NOMO-1 treated with dmso at 0.1 percent for 144 hours (cell line): ENCODE measurements at regions not wholly inside any gene's neighbourhood (a gene's known extent, or its start where the extent isn't known, plus 50 kb on each side); places are given as distances from the start of the nearest gene placed in this dataset.

Experiments used
- DNase-seq: peaks from one replicate; lab custom pipeline; 2025; ENCODE audit not compliant: unreplicated experiment; lab: John Stamatoyannopoulos, UW

DNA sequence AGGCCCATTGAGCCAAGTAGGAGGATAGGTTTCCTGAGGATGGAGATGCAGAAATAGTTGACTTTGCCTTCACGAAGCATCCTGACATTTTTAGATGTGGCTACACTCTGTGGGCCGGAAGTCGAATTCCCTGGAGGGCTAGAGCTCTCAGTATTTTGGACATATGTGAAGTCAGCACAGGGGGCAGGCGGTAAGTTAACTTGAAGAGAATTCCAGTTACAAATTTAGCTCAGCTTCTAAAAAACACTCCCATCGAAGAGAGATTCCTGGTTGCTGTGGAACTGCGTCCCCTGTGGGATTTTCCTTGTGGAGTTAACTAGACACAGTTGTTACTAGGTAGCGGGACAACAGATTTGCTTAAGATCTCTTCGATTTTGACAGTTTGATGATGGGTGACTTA lies 161.9 kb upstream of the RGMA start:
- DNase-seq = no peak

DNA sequence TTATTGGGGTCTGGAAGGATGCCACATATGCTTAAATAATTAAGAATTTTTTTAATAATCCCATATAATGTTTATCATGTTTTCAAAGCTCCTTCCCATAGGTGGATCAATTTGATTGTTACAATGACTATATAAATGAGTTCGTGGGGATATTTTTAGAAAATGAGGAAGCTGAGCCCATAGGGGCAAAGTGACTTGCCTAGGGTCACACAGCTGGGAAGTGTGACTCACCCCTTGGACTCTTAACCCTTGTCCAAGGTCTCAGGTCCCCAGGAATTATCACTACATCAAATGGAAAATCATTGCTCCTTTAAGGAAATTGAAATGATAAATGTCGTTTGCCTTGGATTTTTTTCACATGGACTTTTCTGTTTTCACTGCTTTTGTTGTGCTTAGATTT lies 161.2 kb upstream of the RGMA start:
- DNase-seq = peak; percentile 42

DNA sequence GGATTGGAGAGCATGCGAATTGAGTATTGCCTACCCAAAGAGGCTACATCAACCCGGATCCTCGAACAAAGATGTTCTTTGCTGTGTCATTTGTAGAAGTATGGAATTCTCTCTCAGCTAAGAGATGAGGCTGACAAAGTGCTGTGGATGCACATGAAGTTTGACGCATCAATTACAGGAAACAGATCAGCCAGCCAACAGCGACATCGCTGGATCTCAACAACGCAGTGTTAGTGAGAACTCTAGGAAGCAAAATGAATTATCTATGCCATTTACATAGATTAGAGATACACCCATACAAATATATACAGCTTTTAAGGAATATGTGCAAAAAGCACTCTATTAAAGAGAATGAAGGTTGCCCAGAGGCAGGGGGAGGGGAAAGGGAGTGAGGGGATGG lies 160.6 kb upstream of the RGMA start:
- no peak for DNase-seq

DNA sequence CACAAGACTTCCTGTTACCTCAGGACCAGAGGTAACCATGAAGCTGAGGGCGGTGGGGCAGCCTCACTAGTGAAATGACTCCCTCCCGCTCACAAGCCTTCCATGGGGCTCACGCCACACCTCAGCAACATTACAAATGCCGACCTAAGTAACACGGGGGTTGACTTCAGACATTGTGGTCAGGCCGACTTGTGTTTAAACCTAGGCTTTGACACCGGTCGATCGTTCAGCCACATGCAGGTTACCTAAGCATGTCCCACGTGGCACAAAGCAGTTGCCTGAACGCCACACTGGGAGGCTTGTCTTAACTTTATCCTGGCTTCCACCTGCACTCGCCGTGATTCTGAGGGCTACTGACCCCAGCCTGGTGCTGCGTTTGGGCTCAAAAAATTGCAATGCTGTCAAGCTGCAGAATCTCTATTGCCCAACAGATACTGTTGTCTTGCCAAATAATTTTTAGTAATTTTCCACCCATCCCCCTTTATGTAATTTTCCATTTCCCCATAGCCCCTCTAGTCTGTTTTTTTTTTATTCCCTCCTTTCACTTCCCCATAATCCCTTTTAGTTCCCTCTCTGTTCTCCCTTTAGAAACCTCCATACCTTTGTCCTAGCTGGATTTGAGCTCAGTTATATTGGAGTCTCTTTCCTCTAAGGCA lies 158.6 kb upstream of the RGMA start:
- DNase-seq = peak; percentile 63

DNA sequence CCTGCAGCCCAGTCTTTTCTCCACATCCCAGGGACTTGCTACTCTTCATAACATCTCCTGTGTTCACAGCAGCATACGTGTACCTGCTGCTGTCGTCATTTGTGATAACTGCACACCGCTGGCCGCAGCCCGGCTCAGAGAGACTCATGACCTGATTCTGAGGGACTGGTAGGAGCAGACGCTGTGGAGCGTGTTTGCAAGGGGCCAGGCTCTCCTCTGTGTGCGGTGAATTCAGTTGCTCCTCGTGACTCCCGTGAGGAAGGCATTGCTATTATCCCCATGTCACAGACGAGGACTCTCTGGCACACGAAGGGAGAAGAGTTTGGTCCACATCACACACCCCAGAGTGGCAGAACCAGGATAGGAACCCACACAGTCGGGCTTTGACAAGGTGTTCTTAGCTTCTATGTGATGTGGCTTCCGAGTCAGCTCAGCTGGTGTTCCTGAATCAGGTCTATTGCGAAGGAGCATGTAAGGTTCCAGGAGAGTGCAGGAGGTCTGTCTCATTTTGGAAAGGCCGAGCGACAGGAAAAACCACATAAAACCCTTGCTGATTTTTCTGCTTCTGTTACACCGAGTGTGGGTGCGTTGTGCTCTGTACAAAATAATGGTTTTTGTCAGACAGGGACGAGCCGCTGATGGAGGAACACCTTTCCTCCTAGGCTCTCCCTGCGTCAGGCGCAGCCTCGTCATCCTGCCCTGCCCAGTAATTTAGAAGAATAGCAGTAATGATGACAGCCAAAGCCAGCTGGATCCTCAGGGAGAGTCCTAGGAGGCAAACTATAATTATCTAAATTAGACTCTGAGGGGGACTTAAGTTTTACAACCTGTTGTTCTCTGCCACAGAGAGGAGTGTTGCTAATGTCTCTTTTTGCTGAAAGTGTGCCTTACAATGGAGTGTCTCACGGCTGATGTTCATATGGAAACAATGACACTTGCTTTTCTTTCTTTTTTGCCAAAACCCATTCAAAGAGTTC lies 157.5 kb upstream of the RGMA start:
- DNase-seq = no peak

DNA sequence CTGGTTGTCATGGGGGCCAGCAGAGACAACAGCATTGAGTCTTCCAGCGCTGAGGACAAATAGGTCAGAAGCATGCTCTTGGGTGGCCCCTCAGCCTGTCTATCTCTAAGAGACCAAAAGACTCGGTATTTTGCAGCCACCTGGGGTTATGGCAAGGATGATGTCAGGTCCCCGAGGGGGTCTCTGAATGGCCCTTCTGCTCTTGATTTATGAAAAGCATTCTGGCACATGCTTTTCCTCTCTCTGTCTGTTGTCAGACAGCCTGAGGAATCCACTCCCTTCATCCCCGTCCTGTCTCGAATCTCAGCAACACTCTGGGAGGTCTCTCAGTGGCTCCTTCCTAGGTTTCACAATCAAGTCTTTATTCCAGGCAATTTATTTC lies 156.6 kb upstream of the RGMA start:
- DNase-seq = no peak

DNA sequence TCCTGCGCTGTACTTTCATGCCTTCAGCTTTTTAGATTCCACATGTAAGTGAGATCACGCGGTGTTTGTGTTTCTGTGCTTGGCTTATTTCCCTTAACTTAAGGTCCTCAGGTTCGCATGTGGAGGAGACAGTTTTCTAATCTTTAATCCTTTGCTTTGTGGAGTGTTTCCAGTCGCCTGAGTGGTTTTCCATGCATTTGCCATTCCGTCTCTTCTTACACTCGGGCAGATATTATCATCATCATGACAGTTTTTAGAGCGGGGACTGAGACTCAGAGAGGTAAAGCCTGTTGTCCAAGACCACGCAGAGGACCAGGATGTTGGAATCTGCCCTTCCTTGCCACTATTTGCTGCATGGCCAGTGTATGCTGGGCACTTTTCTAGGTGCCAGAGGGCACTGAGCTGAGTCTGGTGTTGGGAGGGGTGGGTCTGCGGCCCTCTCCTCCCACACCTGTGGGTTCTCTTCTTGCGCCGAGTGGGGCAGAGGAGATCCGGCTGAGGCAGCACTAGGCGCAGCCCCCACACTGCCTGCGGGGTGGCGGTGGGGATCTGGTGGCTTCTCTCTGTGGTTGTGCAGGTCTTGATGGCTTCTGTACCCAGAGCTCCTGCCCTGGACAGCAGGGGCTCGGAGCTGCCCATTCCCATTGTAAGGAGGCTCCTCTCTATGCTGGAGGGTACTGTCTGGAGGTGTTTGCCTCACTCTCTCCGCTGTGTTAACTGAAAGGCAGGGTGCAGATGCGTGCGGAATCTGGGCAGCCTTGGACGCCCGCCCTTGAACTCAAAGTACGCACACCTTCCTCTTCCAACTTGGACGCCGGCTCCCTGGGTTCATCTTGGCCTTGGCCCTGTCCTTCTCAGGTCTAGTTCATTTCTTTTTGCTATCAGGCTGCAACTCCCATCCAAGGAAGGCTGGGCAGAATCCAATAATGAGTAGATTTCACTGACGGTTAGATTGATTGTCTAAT lies 156.0 kb upstream of the RGMA start:
- no peak for DNase-seq

DNA sequence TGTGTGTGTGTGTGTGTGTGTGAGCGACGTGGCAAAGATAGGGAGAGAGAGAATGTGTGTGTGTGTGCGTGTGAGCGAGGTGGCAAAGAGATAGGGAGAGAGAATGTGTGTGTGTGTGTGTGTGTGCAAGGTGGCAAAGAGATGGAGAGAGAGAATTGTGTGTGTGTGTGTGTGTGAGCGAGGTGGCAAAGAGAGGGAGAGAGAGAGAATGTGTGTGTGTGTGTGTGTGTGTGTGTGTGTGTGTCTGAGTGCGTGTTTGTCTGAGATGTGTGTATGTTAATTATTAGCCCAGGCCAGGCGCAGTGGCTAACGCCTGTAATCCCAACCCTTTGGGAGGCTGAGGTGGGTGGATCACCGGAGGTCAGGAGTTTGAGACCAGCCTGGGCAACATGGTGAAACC lies 154.6 kb upstream of the RGMA start:
- DNase-seq = no peak

DNA sequence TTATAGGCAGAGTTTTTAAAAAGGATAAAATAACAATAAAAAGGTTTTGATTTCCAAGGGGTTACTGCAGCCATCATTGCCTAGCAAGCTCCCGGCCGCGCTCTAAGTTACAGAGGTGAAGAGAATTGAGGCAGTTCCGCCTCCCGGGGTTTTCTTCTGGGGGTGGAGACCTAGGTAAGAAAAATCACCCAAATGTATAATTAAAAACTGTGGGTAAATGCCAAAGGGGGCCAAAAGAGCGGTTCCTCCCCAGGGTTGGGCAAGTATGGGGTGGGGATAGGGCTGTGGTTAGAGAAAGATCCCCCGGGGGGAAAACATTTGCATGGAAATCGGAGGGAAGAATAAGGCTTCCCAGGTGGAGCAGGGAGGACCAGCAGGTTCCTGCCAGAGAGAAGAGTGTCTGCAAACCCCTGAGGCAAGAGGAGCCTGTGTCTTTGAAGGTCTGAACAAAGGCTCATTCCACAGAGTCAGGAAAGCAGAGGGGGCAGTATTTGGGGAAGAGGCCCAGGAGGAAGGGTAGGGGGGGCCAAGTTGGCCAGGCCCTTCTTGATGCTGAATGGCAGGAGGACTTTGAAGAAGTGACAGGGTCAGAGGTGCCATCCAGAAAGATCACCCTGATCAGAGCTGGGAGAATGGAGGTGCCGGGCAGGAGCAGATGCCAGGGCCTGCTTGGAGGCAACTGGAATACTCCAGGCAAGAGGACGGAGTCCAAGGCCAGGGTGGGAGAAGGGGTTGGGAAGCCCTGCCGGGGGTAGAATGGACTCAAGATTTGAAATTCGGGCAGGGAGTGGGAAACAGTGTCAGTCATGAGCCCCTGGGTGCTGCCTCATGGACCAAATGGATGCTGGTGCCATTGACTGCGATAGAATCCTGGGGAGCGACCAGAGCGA lies 152.9 kb upstream of the RGMA start:
- DNase-seq = no peak

DNA sequence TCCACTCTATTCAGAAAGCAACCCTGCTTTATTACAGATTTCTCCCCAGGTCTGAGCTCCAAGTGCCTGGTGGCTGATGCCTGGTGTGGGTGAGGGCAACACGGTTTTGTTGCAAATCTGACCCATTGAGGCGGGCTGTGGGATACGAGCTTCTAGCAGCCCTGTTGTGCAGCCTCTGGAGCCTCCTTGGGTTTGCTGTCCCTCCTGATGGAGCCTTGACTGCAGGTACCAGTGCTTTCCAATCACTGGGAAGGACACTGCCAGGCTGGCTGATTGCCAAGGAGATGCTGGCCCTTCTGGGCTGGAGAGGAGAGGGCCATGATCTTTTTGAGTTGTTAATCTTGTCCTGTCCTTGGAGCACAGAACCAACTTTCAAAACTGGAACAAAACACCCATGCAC lies 151.0 kb upstream of the RGMA start:
- no peak for DNase-seq

DNA sequence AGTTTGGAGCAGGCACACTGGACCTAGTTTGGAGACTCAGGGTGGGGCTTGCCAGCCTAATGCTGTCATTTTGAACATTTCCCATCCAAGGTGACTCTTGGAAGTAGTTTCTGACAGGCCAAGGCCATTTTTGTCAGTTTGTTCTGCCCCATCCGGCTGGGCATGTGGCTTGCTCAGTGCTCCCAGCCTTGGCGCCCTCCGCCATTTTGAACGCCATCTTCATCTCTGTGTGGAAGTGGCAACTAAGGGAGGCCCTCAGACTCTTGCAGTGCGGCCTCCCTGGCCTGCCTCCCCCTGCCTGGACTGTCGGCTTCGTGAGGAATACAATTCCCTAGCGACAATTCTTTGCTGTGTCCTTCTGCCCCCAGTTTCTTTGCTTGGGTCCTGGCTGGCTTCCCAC lies 150.6 kb upstream of the RGMA start:
- DNase-seq = no peak

DNA sequence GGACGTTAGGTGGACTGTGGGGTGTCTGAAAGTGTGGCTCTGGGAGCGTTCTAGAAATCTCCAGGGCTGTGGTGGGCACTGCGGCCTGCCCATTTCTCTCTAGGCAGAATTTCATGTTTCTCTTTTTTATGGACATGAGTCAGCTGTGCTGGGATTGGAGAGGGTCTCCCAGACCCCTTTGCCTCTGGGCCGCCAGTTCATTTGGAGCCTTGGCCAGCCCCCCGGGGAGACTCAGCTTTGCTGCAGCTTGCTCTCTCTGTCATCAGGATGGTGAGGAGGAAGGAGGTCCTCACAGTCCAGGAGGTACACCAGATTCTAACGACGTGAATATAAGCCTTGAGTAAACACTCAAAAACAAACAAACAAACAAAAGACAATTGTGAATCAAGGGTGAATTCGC lies 149.6 kb upstream of the RGMA start:
- no peak for DNase-seq

DNA sequence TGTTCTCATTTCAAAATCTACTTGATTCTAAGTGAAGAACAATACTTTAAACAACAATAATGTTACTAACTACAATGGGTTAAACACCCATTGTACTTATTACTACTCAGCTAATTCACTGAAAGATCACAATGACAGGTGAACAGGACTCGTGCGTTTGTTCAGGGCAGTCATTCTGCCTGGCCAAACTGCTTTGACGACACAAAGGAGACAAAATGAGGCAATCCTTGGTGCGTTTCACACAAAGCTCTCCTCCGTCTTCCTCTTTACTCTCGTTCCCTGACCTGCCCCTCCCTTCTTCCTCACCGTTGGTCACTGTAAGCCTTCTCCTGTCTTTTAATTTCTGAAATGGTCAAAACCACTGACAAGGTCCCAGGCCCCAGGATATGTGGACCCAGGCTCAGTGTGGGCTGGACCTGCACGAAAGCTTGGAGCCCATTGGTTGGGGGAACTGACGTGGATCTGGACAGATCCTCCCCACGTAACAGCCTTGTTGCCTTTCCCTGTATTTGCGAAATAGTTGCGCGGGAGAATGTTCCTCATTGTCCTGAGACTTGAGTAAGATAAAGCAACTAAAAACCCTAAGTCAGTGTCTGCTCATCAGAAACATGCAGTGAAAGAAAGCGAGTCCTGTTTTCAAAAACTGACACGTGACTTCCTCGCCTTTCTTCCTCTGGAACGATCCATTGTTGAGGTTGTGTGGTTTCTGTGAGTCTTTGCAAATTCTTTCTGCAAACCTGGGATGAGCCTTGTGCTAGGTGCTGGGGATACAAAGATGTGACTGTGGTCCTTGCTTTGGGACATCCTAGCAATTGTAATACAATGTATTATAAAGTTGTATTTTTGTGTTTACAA lies 147.1 kb upstream of the RGMA start:
- DNase-seq = peak; percentile 77

DNA sequence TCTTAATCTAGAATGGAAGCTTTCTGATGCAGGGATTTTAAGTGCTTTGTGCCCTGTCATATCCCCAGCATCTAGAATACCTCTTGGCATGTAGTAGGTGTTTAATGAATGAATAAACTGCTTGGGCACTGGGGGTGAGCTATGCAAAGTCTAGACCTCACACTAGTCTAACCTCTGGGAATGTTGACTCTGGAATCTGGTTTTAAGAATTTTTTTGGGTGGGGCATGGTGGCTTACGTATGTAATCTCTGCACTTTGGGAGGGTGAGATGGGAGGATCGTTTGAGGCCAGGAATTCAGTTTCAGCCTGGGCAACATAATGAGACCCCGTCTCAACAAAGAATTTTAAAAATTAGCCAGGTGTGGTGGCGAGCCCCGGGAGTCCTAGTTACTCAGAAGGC lies 146.3 kb upstream of the RGMA start:
- DNase-seq = no peak

DNA sequence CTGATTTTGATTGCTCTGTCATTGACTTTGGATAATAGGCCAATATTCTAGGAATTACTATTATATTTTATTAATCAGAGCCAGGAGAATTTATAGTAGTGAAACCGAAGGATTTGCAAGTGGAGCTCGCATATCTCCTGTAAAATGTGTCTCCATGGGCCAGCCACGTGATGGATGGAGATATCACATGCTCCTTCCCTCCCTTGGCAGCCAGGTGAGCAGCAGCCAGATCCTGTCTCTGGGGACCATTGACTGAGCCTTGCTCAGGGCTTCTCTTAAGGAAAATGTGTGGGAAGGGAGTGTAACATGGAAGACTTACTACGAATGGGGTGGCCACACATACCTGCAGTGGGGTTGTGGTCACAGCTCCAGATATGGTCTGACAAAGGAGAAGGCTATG lies 144.7 kb upstream of the RGMA start:
- no peak for DNase-seq

DNA sequence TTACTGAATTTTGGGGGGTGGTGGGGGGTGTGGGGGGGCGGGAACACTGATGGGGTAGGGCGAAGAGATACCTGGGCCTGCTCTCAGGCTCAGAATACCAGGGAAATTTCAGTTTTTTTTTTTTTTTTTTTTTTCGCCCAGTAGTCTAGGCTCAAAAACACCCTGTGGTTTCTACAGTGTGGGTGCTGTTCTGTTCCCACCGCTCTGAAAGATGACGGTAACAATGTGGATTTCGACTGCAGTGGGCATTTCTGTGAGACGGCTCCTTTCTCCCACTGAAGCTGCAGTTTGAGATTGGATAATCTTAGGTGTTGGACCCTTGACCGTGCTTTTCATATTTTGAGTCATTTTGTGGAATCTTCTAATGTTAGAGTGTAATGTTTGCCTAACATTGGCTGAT lies 143.8 kb upstream of the RGMA start:
- no peak for DNase-seq

DNA sequence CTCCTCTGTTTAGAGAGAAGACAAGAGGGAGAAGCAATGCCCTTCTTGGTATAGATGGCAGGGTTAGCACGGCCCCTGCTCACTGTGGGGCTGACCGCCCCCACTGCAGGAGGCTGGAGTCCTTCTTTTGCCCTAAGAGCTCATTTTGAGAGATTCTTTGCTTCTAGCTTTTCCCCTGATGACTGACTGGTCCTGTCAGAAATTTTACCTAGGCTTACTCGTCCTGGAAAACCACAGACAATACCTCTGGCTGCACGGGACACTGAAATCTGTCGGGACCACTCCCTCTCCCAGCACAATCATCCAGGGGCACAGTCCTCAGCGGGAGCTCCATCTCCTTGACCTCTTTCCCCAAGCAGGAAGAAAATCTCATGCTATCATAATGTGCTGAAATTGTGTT lies 143.0 kb upstream of the RGMA start:
- no peak for DNase-seq

DNA sequence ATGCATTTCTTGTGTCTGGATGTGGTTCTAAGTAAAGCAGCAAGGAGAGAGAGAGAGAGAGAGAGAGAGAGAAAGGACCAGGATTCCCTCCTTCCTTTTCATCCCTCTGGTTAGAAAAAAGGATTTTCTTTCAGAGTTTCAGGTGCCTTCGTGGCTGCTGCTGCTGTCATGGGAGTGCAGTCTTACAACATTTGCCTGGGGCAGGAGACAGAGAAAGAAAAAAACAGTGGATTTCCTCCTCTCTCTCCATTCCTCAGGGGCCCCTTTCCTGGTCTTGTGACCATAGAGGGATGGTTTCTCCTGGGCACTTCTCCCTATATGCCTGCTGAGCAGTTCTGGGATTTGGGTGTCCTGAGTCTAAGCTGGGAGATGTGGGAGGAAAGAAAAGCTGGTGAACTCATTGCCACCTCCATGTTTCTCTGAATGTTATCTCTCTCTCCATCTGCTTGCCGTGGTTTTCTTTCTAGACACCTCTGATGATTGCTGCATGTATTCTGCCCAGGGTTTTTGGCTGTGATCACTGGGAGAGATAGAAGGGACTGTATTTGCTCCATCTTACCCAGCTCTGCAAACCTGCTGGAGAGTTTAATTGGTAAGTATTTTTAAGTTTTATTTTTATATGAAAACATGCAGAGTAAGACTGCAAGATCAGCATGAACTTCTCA lies 142.4 kb upstream of the RGMA start:
- no peak for DNase-seq

DNA sequence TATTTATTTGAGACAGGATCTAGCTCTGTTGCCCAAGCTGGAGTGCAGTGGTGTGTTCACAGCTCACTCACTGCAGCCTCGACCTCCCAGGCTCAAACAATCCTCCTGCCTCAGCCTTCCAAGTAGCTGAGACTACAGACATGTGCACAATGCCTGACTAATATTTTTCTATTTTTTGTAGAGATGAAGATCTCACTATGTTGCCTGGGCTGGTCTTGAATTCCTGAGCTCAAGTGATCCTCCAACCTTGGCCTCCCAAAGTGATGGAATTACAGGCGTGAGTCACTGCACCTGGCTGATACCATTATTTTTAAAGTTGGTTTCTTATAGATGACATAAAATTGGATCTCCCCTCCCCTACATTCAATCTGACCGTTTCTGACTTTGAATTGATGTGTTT lies 139.5 kb upstream of the RGMA start:
- no peak for DNase-seq
